Glomerular endothelial cell (primary cell): ENCODE measurements at regions not wholly inside any gene's neighbourhood (a gene's known extent, or its start where the extent isn't known, plus 50 kb on each side); places are given as distances from the start of the nearest gene placed in this dataset.
"Not testable (repeated sequence)": the region's sequence is repeated elsewhere in the genome, so short reads cannot be mapped to it uniquely, and the experiment has no call there.

Experiments used
- DNase-seq: peaks from one replicate; pipeline ENCODE4 v3.0.0-alpha.2; 2011; ENCODE audit warnings: low read depth, low spot score; ENCODE audit errors: extremely low read depth

- DNase-seq = no peak
Observed at GRCh38 chr22:48069256-48069655, 1306.8 kb downstream of the TBC1D22A start.

DNA sequence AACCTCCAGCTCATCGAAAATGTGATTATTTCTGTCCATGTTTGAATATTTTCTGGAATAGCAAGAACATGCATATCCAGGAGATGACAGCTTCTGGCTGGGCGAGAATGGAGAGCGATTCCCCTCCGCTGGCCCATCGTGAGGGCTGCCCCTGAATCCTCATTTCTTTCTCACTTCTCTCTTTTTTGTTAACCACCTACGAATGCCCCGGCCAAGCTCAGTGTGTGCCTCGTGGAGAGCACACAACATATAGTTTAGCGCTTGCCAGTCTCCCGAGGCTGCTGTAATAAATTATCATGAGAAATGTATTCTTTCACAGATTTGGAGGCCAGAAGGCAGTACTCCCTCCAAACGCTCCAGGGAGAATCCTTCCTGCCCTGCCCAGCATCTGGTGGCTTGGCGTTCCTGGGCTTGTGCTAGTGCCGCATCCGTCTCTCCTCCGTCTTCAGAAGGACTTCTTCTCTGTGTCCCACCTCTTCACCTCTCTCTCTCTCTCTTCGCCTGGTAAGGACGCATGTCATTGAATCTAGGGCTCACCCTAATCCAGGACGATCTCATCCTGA is 1306.0 kb downstream of the TBC1D22A start:
- DNase-seq = no peak

GRCh38 chr22:48065892-48066291 is 1303.4 kb downstream of the TBC1D22A start:
- no peak for DNase-seq

- no peak for DNase-seq
Observed at GRCh38 chr22:48061726-48062125, 1299.3 kb downstream of the TBC1D22A start.

DNA sequence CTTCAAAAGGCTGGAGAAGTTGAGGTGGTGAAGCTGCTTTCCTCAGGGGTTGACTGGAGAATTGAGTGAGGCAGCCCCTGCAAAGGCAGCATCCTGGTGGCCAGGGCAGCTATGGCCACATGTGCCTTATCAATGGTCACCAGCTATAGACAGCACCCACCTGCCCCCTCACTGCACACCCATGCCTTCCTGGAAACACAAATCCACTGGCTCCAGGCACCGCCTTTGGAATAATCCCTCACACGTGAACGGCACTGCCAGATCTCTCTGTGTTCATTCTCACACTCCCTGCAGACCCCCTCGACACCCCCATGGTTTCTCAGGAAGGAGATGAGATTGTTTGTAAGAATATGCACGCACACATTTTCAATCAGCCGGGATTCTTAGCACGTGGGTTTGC is 1297.8 kb downstream of the TBC1D22A start:
- no peak for DNase-seq

- not testable (repeated sequence) for DNase-seq
Observed at GRCh38 chr22:48059521-48059920, 1297.1 kb downstream of the TBC1D22A start.

GRCh38 chr22:48057116-48057835 is 1294.8 kb downstream of the TBC1D22A start:
- no peak for DNase-seq

DNA sequence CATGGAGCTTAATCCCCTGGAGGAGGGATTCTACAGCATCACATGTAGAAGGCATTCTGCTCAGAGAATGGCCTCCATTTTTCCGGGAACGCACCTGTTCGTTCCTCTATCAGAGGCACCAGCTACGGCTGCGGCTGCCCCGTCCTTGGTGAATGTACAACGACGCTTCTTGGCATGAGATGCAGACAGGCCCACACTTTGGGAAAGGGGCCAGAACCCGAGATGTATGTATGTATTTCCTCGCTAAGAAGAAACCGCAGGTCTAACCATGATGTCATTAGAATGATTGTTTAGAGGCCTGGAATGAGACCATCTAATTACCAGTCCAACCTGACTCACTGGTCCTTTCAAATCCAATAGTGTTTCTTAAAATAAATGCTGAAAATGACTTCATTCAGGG is 1293.4 kb downstream of the TBC1D22A start:
- no peak for DNase-seq

DNA sequence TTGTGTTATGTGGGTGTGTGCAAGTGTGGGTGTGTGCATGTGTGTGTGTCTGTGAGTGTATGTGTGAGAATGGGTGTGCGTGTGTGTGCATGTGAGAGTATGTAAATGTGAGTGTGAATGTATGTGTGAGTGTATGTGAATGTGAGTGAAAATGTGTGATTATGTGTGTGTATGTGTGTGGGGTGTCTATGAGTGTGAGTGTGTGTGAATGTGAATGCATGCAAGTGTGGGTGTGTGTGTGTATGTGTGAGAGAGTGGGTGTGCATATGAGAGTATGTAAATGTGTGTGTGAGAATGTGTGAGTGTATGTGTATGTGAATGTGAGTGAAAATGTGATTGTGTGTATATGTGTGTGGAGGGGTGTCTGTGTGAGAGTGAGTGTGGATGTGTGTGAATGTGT is 1292.7 kb downstream of the TBC1D22A start:
- no peak for DNase-seq

GRCh38 chr22:48054596-48054995 is 1292.1 kb downstream of the TBC1D22A start:
- DNase-seq = no peak

DNA sequence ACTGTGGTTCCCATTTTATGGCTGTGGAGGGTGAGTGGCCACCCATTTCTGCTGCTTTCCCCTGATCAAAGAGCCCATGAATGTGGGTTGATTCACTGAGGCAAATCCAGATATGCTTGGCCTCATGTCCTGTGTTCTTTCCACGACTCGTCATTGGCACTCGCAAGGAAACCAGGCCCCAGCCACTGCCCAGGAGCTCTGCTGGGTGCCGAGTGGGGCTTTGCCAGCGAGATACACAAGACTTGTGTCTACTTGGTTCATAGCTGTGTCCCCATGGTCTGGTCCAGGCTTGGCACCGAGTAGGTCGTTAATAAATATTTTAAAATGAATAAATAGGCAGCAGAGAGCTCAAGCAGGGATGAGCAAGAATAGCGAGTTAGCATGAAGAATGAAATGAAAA is 1291.5 kb downstream of the TBC1D22A start:
- no peak for DNase-seq

- no peak for DNase-seq
Observed at GRCh38 chr22:48053486-48053885, 1291.0 kb downstream of the TBC1D22A start.

- DNase-seq = no peak
Observed at GRCh38 chr22:48052621-48052890, 1290.1 kb downstream of the TBC1D22A start.

GRCh38 chr22:48051796-48052620 is 1289.6 kb downstream of the TBC1D22A start:
- DNase-seq = no peak

GRCh38 chr22:48050836-48051235 is 1288.4 kb downstream of the TBC1D22A start:
- DNase-seq = no peak

DNA sequence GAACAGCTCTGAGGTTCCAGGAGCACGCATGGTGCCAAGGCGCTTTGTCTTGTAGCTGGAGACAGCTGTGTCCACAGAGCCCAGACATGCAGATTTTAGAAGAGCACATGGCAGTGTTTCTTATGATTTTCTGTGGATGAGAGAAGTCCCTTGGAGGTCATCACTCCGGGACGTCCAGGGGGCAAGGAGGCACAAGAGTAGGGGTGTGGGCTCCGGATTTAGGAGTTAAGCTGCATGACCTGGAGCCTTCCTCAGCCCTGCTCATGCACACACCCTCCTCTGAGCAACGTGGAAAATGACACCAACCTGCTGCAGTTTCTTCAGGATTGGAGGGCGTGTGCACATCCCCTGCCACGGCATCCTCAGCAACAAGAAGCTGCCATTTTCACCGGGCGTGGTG is 1286.7 kb downstream of the TBC1D22A start:
- DNase-seq = no peak

- DNase-seq = no peak
Observed at GRCh38 chr22:48047722-48048500, 1285.5 kb downstream of the TBC1D22A start.

DNA sequence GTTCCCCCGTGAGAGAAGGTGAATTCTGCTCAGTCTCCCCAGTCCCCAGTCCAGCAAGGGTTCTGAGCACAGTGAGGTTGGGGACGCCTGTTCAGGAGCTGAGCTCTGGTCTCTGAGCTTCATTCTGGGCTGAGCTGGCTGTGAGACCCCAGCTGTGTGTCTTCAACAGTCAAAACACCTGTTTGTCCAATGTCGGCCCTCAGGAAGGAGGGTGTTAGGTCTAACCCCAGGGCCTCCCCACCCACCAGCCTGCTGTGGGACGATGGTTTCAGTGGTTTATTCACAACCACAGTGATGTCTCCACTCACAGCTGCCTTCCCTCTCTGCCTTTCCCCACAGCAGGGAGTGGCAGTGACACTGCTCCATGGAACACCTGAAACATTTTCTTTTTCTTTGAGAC is 1282.9 kb downstream of the TBC1D22A start:
- no peak for DNase-seq

DNA sequence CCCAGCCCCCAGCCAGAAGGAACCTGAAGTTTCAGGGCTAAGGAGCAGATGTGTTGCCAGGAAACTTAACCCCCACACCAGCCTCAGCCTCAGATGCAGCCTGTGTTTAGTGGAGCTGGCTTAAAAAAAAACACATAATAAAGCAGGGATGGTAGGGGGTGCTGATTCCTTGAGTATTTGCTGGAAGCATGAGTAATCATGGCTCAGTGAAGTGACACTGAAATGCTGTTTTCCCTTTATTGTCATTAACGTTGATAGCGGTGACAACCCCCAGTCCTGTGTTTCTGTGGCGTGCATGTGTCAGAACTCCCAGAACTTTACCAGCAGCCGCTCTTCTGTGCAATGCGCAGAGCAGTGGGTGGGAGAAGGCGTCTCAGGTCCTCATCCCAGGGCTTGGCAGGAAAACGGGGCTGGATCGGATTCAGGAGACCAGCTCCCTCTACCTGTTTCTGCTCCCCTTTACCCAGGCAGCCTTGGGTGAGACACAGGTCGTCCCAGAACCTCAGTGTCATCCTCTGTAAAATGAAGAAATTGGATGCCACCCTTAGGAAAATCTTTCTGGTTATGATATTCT is 1282.1 kb downstream of the TBC1D22A start:
- DNase-seq = no peak

- DNase-seq = no peak
Observed at GRCh38 chr22:48043581-48043980, 1281.1 kb downstream of the TBC1D22A start.
